NOMO-1 (cell line): ENCODE measurements at regions not wholly inside any gene's neighbourhood (a gene's known extent, or its start where the extent isn't known, plus 50 kb on each side); places are given as distances from the start of the nearest gene placed in this dataset.

Experiments used
- DNase-seq, 2 experiments: peaks; one replicate each; lab custom pipeline; 2025; ENCODE audit not compliant: unreplicated experiment in 2 of 2; lab: John Stamatoyannopoulos, UW

- no peak for DNase-seq
These were observed 317.3 kb downstream of the TCERG1L start for GRCh38 chr10:130994191-130994590.

- DNase-seq, result no peak
These were observed 316.7 kb downstream of the TCERG1L start for GRCh38 chr10:130994845-130995244.

- no peak for DNase-seq
These were observed 314.1 kb downstream of the TCERG1L start for GRCh38 chr10:130997267-130998045.

GRCh38 chr10:130998046-130998435 is 313.5 kb downstream of the TCERG1L start:
- no peak for DNase-seq

GRCh38 chr10:130998642-130999041 is 312.9 kb downstream of the TCERG1L start:
- DNase-seq, result no peak

- DNase-seq, result no peak
These were observed 311.9 kb downstream of the TCERG1L start for GRCh38 chr10:130999376-131000202.

GRCh38 chr10:131000244-131000643 is 311.3 kb downstream of the TCERG1L start:
- DNase-seq, result no peak

- DNase-seq, result no peak
These were observed 310.8 kb downstream of the TCERG1L start for GRCh38 chr10:131000743-131001142.

GRCh38 chr10:131001438-131001837 is 310.1 kb downstream of the TCERG1L start:
- no peak for DNase-seq

GRCh38 chr10:131002031-131002861 is 309.3 kb downstream of the TCERG1L start:
- no peak for DNase-seq

GRCh38 chr10:131003455-131003854 is 308.1 kb downstream of the TCERG1L start:
- DNase-seq, result no peak

- no peak for DNase-seq
These were observed 307.2 kb downstream of the TCERG1L start for GRCh38 chr10:131004276-131004675.

GRCh38 chr10:131006458-131007256 is 304.9 kb downstream of the TCERG1L start:
- no peak for DNase-seq

GRCh38 chr10:131009791-131010190 is 301.7 kb downstream of the TCERG1L start:
- no peak for DNase-seq

- DNase-seq, result no peak
These were observed 300.5 kb downstream of the TCERG1L start for GRCh38 chr10:131010965-131011575.

- no peak for DNase-seq
These were observed 299.4 kb downstream of the TCERG1L start for GRCh38 chr10:131011936-131012640.

- no peak for DNase-seq
These were observed 298.9 kb downstream of the TCERG1L start for GRCh38 chr10:131012641-131012985.

- DNase-seq, result no peak
These were observed 298.1 kb downstream of the TCERG1L start for GRCh38 chr10:131013281-131013912.

GRCh38 chr10:131014271-131014670 is 297.2 kb downstream of the TCERG1L start:
- no peak for DNase-seq
